ENCODE measurements at regions not wholly inside any gene's neighbourhood (a gene's known extent, or its start where the extent isn't known, plus 50 kb on each side); places are given as distances from the start of the nearest gene placed in this dataset.

DNA sequence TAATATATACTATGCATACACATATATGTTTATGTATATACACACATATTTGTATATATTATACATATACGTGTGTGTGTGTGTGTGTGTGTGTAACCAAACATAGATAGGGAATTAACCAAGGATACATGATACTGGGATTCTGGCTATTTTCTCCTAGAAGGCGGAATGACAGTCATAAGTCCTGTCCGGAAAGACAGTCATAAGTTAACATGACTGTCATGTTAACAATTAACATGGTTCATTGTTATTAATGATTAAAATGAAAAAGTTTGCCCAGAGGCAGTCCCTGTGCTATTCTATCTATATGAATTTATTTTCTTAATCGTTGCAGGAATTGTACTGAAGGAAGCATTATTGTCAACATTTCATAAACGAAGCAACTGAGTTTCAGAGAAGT, 450.7 kb upstream of the NXPH2 start:
- DNase-seq (ENCODE audit: insufficient read length, low spot score) (no peak), FAIRE-seq (no peak)
- TF ChIP-seq PAX5 (IDR thresholded peaks at IDR 0.05; ENCODE audit: insufficient read depth, low read length, severe bottlenecking) (no peak), POLR2A (IDR thresholded peaks at IDR 0.05; ENCODE audit: low read depth, low read length) (no peak), TAF1 (IDR thresholded peaks at IDR 0.05; ENCODE audit: low read depth, low read length) (no peak), SPI1 (IDR thresholded peaks at IDR 0.05; ENCODE audit: low read depth, low read length) (no peak), POLR2AphosphoS5 (IDR thresholded peaks at IDR 0.05; ENCODE audit: low read depth, low read length) (no peak), POU2F2 (IDR thresholded peaks at IDR 0.05; ENCODE audit: low read depth, low read length) (no peak)

DNA sequence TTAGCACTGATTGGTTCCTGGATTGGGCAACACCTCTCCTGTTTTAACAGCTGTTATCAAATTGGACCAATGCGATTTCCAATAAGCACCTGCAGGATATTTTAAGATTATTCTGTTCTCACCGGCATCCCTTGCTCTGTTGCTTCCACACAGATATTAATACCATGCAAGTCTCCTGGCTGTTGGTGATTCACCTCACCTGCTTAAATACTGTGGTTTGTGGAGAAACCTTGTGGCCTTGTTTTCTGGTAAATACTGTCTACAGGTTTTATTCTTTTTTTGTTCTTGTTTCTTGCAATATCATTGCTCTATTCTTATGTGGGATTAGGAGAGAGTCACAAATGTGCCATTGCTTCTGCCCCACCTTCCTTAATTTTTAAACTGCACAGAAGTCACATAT, 448.1 kb upstream of the NXPH2 start:
- TF ChIP-seq POU2F2 (IDR thresholded peaks at IDR 0.05; ENCODE audit: low read depth, low read length) (no peak), TAF1 (IDR thresholded peaks at IDR 0.05; ENCODE audit: low read depth, low read length) (no peak), POLR2A (IDR thresholded peaks at IDR 0.05; ENCODE audit: low read depth, low read length) (no peak), POLR2AphosphoS5 (IDR thresholded peaks at IDR 0.05; ENCODE audit: low read depth, low read length) (no peak), SPI1 (IDR thresholded peaks at IDR 0.05; ENCODE audit: low read depth, low read length) (no peak), PAX5 (IDR thresholded peaks at IDR 0.05; ENCODE audit: insufficient read depth, low read length, severe bottlenecking) (no peak)
- FAIRE-seq = no peak
- no peak for DNase-seq (ENCODE audit: insufficient read length, low spot score)

GRCh38 chr2:139225961-139226360, 445.8 kb upstream of the NXPH2 start:
- DNase-seq (ENCODE audit: insufficient read length, low spot score) (no peak), FAIRE-seq (no peak)
- TF ChIP-seq POLR2A (IDR thresholded peaks at IDR 0.05; ENCODE audit: low read depth, low read length) (no peak), TAF1 (IDR thresholded peaks at IDR 0.05; ENCODE audit: low read depth, low read length) (no peak), POLR2AphosphoS5 (IDR thresholded peaks at IDR 0.05; ENCODE audit: low read depth, low read length) (no peak), PAX5 (IDR thresholded peaks at IDR 0.05; ENCODE audit: insufficient read depth, low read length, severe bottlenecking) (no peak), SPI1 (IDR thresholded peaks at IDR 0.05; ENCODE audit: low read depth, low read length) (no peak), POU2F2 (IDR thresholded peaks at IDR 0.05; ENCODE audit: low read depth, low read length) (no peak)

DNA sequence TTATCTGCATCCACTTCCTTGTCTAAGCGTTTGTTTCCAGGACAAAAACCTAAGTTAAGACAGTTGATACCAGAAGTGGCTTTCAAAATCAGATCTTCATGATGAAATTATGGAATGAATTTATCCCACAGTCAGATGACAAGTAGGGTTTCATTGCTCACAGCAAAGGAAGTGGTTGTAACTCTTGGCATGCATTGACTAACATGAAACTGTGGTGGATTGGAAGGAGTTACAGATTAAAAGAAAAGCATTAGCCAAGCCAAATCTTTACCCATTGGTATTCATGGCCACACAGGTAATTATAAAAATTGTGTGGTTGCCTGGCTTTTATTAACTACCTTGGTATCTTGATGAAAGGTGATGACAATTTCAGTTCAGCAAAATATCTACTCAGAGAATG, 438.0 kb upstream of the NXPH2 start:
- TF ChIP-seq TAF1 (IDR thresholded peaks at IDR 0.05; ENCODE audit: low read depth, low read length) (no peak), PAX5 (IDR thresholded peaks at IDR 0.05; ENCODE audit: insufficient read depth, low read length, severe bottlenecking) (no peak), SPI1 (IDR thresholded peaks at IDR 0.05; ENCODE audit: low read depth, low read length) (no peak), POLR2AphosphoS5 (IDR thresholded peaks at IDR 0.05; ENCODE audit: low read depth, low read length) (no peak), POLR2A (IDR thresholded peaks at IDR 0.05; ENCODE audit: low read depth, low read length) (no peak), POU2F2 (IDR thresholded peaks at IDR 0.05; ENCODE audit: low read depth, low read length) (no peak)
- DNase-seq (ENCODE audit: insufficient read length, low spot score) = no peak
- FAIRE-seq = no peak

DNA sequence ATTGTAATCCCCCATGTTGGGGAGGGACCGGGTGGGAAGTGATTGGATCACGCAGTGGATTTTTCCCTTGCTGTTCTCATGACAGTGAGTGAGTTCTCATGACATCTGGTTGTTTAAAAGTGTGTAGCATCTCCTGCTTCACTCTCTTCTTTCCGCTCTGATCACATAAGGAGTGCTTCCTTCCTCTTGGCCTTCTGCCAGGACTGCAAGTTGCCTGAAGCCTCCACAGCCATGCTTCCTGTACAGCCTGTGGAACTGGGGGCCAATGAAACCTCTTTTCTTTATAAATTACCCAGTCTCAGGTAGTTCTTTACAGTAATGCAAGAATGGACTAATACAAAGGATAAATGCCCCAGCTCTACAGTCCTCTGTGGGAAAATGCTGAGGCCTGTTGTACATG, 437.5 kb upstream of the NXPH2 start:
- DNase-seq (ENCODE audit: insufficient read length, low spot score) (no peak), FAIRE-seq (no peak)
- TF ChIP-seq POU2F2 (IDR thresholded peaks at IDR 0.05; ENCODE audit: low read depth, low read length) (no peak), SPI1 (IDR thresholded peaks at IDR 0.05; ENCODE audit: low read depth, low read length) (no peak), POLR2A (IDR thresholded peaks at IDR 0.05; ENCODE audit: low read depth, low read length) (no peak)

DNA sequence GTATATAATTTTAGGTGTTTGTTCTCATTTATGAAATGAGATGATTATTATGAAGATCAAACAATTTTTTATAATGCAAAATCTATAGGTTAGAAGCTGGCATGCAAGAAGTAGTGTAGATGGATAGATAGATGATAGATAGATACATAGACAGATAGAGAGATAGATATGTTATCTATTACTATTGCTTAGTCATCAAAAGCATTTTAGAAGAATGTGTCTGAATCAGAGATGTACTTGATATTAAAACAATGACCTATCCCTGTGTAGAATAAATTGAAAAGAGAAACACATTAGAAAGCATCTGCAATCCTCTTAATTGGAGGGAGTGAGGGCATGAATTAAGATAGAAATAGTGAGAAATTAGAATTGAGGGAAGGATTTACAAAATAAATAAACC, 436.2 kb upstream of the NXPH2 start:
- FAIRE-seq (no peak), DNase-seq (ENCODE audit: insufficient read length, low spot score) (no peak)
- TF ChIP-seq TAF1 (IDR thresholded peaks at IDR 0.05; ENCODE audit: low read depth, low read length) = no peak
- no peak for TF ChIP-seq POLR2AphosphoS5 (IDR thresholded peaks at IDR 0.05; ENCODE audit: low read depth, low read length)
- TF ChIP-seq PAX5 (IDR thresholded peaks at IDR 0.05; ENCODE audit: insufficient read depth, low read length, severe bottlenecking) = no peak
- no peak for TF ChIP-seq SPI1 (IDR thresholded peaks at IDR 0.05; ENCODE audit: low read depth, low read length)
- TF ChIP-seq POU2F2 (IDR thresholded peaks at IDR 0.05; ENCODE audit: low read depth, low read length) = no peak
- no peak for TF ChIP-seq POLR2A (IDR thresholded peaks at IDR 0.05; ENCODE audit: low read depth, low read length)

GRCh38 chr2:139214801-139215200, 434.6 kb upstream of the NXPH2 start:
- DNase-seq (ENCODE audit: insufficient read length, low spot score) (no peak), FAIRE-seq (no peak)
- TF ChIP-seq TAF1 (IDR thresholded peaks at IDR 0.05; ENCODE audit: low read depth, low read length) (no peak), POLR2A (IDR thresholded peaks at IDR 0.05; ENCODE audit: low read depth, low read length) (no peak), POU2F2 (IDR thresholded peaks at IDR 0.05; ENCODE audit: low read depth, low read length) (no peak), PAX5 (IDR thresholded peaks at IDR 0.05; ENCODE audit: insufficient read depth, low read length, severe bottlenecking) (no peak), POLR2AphosphoS5 (IDR thresholded peaks at IDR 0.05; ENCODE audit: low read depth, low read length) (no peak), SPI1 (IDR thresholded peaks at IDR 0.05; ENCODE audit: low read depth, low read length) (no peak)

DNA sequence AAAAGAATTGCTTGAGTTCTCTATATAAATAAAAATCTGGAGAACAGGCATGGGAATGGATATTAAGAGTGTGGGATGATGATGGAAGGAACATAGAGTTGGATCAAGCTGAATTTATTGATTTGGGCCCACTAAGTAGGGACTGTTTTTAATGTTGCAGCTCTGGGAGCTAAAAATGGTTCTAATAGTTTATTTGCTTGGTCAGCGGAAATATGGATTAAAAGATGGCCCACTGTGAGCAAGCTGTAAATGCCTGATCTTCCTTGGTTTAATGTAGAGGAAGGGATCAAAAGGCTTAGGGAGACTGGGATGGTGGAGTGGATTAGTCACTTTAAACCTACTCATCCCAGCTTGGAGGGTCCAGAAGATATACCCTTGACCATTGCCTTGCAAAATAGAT, 429.4 kb upstream of the NXPH2 start:
- DNase-seq (ENCODE audit: insufficient read length, low spot score) = no peak
- no peak for FAIRE-seq
- TF ChIP-seq POU2F2 (IDR thresholded peaks at IDR 0.05; ENCODE audit: low read depth, low read length) (no peak), TAF1 (IDR thresholded peaks at IDR 0.05; ENCODE audit: low read depth, low read length) (no peak), PAX5 (IDR thresholded peaks at IDR 0.05; ENCODE audit: insufficient read depth, low read length, severe bottlenecking) (no peak), POLR2AphosphoS5 (IDR thresholded peaks at IDR 0.05; ENCODE audit: low read depth, low read length) (no peak), SPI1 (IDR thresholded peaks at IDR 0.05; ENCODE audit: low read depth, low read length) (no peak), POLR2A (IDR thresholded peaks at IDR 0.05; ENCODE audit: low read depth, low read length) (no peak)

GRCh38 chr2:139201516-139201915, 421.3 kb upstream of the NXPH2 start:
- TF ChIP-seq SPI1 (IDR thresholded peaks at IDR 0.05; ENCODE audit: low read depth, low read length) = no peak
- no peak for TF ChIP-seq TAF1 (IDR thresholded peaks at IDR 0.05; ENCODE audit: low read depth, low read length)
- TF ChIP-seq POLR2AphosphoS5 (IDR thresholded peaks at IDR 0.05; ENCODE audit: low read depth, low read length) = no peak
- no peak for TF ChIP-seq POLR2A (IDR thresholded peaks at IDR 0.05; ENCODE audit: low read depth, low read length)
- TF ChIP-seq POU2F2 (IDR thresholded peaks at IDR 0.05; ENCODE audit: low read depth, low read length) = no peak
- TF ChIP-seq PAX5 (IDR thresholded peaks at IDR 0.05; ENCODE audit: insufficient read depth, low read length, severe bottlenecking) = no peak
- FAIRE-seq (no peak), DNase-seq (ENCODE audit: insufficient read length, low spot score) (no peak)

- DNase-seq (ENCODE audit: insufficient read length, low spot score) (no peak), FAIRE-seq (no peak)
- TF ChIP-seq POU2F2 (IDR thresholded peaks at IDR 0.05; ENCODE audit: low read depth, low read length) (no peak), SPI1 (IDR thresholded peaks at IDR 0.05; ENCODE audit: low read depth, low read length) (no peak), TAF1 (IDR thresholded peaks at IDR 0.05; ENCODE audit: low read depth, low read length) (no peak), POLR2AphosphoS5 (IDR thresholded peaks at IDR 0.05; ENCODE audit: low read depth, low read length) (no peak), POLR2A (IDR thresholded peaks at IDR 0.05; ENCODE audit: low read depth, low read length) (no peak), PAX5 (IDR thresholded peaks at IDR 0.05; ENCODE audit: insufficient read depth, low read length, severe bottlenecking) (no peak)
Observed at GRCh38 chr2:139196754-139197153, 416.6 kb upstream of the NXPH2 start.

Data from GM12891 (cell line).